HG03025 (cell line): ENCODE measurements at regions not wholly inside any gene's neighbourhood (a gene's known extent, or its start where the extent isn't known, plus 50 kb on each side); places are given as distances from the start of the nearest gene placed in this dataset.

Source experiments
- ATAC-seq: cut with Tn5 transposase; IDR thresholded peaks from one replicate; pipeline ENCODE4 v1.9.1; 2021; ENCODE audit warnings: mild to moderate bottlenecking, moderate library complexity; ENCODE audit not compliant: unreplicated experiment, low FRiP score

DNA sequence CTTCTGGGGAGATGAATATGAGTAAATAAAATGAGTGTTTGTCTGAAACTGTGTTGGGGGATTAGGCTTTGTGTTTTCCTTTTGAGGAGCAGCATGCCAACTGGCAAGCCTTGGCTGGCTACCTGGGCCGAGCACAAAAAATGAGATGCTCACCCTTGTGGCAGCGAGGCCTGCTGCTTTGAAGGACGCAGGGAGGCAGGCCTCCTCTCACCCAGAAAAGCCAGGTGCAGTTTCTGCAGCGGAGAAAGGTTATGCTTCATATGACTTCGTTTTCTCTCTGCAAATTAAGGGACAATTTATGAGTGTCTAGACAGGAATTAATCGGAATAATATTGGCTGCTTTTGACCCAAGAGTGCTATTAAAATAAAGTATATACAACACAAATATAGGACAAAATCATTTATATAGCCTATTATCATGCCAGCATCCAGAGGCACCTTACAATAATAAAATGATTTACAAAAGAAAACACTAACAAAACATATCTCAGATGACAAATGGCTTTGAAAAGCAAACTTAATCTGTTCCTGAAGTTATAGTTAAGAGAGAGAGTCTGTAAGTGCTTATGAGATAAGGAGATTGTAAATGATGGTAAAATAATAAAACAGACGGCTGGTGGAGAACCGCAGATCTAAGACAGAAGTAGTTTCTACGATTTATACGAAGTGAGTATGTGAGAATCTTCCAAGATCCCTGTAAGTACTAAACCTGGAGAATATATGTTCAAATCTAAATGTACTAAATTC lies 682.8 kb upstream of the NR2F2 start:
- no peak for ATAC-seq

DNA sequence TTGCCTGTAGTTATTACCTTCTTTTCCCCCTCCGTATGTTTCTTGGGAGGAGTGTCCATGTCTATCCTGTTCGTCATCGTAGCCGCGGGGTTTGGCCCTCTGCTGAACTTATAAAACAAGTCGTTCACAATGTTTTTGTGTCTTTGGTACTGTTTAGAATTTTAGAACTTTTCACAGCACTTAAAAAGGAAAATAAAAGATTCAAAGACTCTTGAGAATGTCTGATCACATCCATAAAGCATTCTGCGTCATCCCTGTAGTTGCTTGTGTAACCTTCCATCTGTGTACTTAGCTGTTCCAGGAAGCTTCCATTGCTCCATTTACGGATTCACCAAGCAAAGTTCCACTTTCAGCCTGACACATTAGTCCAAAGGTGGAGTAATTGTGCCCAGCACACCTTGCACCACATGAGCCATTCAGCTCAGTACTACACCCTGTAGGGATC lies 677.1 kb upstream of the NR2F2 start:
- no peak for ATAC-seq

DNA sequence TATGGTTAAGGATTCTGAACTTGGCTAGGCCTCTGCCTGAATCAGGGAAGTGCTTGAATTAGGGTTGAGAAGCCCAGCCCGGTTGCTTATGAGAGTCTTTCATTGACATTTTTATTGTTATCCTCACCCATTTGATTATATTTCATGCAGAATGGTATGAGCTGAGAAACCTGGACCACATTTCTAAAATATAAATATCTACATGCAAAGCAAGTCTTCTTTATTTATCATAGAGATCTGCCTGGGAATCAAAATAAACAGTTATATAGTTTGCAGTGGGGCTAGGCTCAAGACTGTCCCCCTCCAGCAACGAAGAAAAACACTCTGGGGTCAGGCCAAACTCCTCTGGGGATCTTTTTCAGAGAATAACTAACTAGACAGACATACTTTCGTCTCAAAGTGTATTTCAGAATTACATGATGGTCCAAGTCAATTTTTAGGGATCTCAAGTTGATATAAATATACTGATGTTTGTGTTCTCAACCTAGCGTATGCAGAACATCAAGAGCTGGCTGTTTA lies 675.4 kb upstream of the NR2F2 start:
- ATAC-seq: no peak

- no peak for ATAC-seq
Observed at GRCh38 chr15:95656595-95656994, 673.9 kb upstream of the NR2F2 start.

DNA sequence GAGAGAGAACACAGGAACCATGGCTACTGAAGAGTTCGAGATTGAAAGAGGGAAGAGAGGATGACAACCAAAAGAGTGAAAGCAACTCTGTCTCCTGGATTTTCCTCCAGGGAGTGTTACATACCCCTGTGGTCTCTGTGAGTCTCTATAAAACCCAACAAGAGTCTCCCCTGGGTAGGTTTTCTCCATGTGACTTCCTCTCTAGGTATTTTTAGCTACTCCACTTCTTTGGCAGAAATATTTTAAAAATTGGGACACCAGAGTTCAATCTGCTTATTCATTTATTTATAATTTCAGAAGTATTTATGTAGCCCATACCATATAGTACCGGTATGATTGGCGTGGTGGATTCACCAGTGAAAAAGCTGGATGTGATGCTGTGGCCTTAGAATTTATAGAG lies 671.7 kb upstream of the NR2F2 start:
- ATAC-seq: no peak

DNA sequence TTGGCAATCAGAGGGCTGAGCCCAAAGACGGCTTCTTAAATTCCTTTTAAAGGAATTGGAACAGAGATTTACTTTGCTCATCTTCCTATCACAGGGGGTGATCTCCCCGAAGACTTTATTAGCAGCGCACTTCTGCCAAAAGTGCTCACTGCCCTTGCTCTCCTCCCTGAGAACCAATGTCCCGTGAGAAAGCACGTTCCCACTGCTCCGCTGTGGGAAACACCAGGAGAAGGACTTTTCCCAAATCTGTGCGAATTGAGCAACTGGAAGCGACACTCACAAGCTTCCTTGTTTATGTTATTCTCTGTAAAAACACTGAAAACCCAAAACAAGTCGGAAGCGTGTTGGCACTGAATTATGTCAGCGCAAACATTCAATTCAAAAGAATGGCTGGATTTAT lies 670.8 kb upstream of the NR2F2 start:
- ATAC-seq: no peak

DNA sequence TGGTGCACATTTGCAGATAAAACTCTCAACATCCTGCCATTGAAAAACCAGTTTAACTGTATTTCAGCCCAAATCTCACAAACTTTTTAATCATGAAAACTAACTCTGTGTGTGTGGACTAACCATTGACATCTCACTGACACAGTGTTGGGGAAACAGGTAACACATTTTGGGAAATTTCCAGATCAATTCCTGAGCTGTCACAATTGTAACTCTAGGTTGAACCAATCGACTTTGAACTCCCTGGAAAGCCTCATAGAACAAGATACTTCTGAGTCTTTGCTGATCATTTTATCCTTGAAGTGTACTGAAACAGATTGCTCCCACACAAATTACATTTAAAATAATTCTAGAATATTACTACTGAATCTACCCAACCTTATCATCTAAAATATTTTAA lies 667.9 kb upstream of the NR2F2 start:
- ATAC-seq: no peak

DNA sequence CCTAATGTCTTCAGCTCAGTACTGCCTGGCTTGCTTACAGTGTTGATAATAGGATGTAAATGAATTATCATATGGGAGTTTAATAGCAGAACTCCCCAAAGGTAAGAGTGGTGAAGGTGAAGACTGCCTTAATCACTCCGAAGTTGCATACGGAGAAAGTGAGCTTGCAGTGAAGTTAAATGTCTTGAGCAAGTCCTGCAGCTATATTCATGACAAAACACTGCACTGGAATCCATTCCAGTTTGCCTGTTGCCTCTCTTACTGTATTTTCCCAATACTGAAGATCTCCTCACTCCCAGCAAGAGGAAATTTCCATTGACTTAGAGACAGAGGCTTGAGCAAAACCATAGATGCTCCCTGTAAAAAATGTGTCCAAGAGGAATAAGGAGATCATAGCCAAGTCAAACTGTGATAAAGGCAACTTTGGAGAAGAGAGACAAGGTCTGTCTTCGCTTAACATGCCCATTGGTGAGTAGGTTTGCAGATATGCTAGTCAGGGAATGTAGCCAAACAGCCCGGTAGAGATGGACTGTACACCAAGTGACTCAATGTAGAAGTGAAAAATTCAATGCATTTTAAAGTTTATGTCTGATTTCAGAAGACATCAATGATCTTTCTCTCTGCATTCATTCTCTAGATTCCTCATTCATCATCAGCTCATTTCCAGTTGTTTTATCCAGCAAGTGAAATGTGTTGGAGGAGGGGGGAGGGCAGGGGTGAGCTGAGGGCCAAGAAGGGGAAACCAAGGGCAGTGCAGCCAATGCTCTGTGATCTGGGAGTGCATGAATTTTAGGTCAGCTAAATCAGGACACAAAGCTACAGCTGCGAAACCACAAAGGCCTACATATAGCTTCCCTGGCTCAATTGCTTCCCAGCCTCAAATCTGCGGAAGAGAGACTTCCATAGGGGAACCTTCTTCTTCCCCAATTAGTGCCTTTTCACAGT lies 667.1 kb upstream of the NR2F2 start:
- ATAC-seq: no peak

DNA sequence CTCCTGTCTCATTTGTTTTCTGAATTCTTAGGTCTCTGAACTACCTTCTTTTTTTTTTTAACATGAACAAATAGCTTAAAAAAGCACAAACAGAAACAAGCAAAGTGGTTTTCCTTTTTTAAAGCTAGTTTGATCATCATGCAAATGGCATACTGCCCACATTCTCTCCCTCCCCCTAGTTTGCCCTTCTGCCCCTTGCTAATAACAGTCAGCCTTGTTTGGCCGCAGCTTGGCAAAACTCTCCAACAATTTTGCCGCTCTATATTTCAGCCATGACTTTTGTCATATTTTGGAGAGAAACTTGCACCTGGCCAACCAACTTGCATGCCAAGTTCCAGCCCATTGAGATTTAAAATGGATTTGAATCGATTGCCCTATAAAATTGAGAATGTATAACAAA lies 666.0 kb upstream of the NR2F2 start:
- ATAC-seq: no peak

DNA sequence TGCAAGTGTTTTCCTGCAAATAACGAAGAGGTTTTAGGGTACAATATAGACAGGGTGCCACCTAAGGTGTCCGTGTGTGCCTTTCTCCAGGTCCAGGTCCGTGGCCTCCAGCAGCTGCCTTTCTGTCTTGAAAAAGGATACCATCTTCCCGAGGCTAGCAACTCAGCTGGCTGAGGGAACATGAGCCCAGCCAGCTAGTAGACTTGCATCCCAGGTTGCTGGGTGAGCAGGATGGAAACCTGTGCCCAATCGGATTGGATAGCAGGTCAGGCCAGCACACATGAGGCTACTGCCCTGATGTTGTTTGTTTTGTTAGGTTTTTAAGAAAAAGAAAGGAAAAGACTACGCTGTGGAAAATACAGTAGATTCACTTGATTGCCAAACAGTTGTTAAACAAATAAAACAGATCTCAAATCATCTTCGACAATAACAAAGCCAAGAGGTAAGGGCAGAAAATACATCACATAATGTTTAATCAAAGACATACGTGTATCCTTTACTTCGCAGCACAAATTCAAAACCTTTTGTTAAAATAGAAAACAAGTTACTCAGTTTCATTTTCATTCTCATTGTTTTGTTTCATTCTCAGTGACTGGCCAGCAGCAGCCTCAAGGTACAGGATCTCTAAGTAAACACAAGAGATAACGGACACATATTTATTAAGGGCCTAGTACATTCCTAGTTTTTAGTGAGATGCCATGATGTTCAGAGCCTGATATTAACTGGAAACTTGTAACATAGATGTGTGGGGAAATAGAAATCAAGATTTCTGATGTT lies 661.2 kb upstream of the NR2F2 start:
- ATAC-seq: no peak

GRCh38 chr15:95674031-95674430 lies 656.5 kb upstream of the NR2F2 start:
- ATAC-seq: no peak

GRCh38 chr15:95676500-95676899 lies 654.0 kb upstream of the NR2F2 start:
- no peak for ATAC-seq

DNA sequence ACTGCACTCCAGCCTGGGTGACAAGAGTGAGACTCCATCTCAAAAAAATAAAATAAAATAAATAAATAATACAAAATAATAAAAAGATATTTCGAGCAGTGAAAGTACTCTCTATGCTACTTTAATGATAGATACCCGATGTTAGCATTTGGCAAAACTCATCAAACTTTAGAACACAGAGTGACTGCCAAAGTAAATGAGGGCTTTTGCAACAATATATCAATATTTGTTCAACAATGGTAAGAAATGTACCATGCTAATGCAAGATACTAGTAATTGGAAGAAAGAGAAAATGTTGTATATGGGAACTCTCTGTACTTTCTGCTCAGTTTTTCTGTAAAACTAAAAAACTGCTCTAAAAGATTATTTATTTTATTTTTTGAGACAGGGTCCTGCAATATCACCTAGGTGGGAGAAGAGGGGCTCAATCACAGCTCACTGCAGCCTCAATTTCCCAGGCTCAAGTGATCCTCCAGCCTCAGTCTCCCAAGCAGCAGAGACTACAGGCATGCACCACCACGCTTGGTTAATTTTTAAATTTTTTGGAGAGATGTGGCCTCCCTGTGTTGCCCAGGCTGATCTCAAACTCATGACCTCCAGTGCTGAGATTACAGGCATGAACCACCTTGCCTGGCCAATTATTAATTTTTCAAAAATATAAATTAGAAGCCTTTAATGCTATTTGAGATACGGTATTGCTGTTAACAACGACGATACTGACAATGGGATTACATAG lies 650.5 kb upstream of the NR2F2 start:
- ATAC-seq: no peak

GRCh38 chr15:95680728-95681127 lies 649.8 kb upstream of the NR2F2 start:
- no peak for ATAC-seq

- no peak for ATAC-seq
Observed at GRCh38 chr15:95681836-95682544, 648.5 kb upstream of the NR2F2 start.

- no peak for ATAC-seq
Observed at GRCh38 chr15:95684126-95684525, 646.4 kb upstream of the NR2F2 start.

DNA sequence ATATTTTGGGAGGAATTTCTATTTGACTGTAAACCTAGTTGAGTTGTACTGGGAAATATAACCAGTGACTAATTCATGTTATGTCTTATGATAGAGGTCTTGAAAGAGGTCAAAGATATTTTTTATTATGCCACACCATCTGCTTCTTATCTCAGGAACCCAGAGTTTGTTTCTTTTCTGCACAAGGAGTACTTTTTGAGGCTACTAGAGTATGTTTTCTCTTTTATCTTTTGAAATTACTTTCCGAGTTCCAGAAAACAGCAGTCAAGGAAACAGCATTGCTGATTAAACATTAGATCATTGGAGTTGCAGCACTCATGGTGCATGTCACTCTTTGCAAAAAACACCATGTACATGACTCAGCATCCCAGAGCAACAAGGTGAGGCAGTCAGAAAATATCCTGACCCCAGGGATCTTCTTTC lies 645.8 kb upstream of the NR2F2 start:
- ATAC-seq: no peak

GRCh38 chr15:95687061-95687460 lies 643.4 kb upstream of the NR2F2 start:
- no peak for ATAC-seq

GRCh38 chr15:95687686-95688085 lies 642.8 kb upstream of the NR2F2 start:
- ATAC-seq: no peak
